Common myeloid progenitor, CD34-positive (primary cell): ENCODE measurements at regions not wholly inside any gene's neighbourhood (a gene's known extent, or its start where the extent isn't known, plus 50 kb on each side); places are given as distances from the start of the nearest gene placed in this dataset.

Experiments used
- CTCF ChIA-PET: fragments of 350-600 bp; sonication (Branson Sonifier 250); formaldehyde crosslinking; loops from one replicate; lab custom pipeline; 2021; ENCODE audit warnings: antibody characterized with exemption; lab: Charles Lee
- POLR2A ChIA-PET: fragments of 350-600 bp; sonication (Branson Sonifier 250); formaldehyde crosslinking; loops from one replicate; lab custom pipeline; 2021; ENCODE audit warnings: antibody characterized with exemption; lab: Charles Lee
- DNase-seq, 3 donors: peaks; one replicate each; pipeline versions ENCODE4 v3.0.0 to v3.0.0-alpha.2; 2013
- H3K27ac ChIP-seq, 2 experiments: 1 replicate in 1 of 2; 2 replicates in 1 of 2; pipeline ENCODE4 v1.7.0; 2013; ENCODE audit warnings: inconsistent platforms in 2 of 2, low read length in 2 of 2, mild to moderate bottlenecking in 2 of 2, low read depth in 1 of 2, moderate library complexity in 1 of 2; ENCODE audit not compliant: severe bottlenecking in 2 of 2, insufficient read depth in 1 of 2, poor library complexity in 1 of 2
- H3K27me3 ChIP-seq, 5 experiments: replicated peaks in 2 of 5; 1 replicate in 3 of 5; 2 replicates in 2 of 5; pipeline versions ENCODE4 v1.6.1 to v1.7.0; 2013; ENCODE audit warnings: low read length in 4 of 5, mild to moderate bottlenecking in 2 of 5, moderate library complexity in 2 of 5, inconsistent platforms in 1 of 5; ENCODE audit not compliant: insufficient read depth in 5 of 5, control insufficient read depth in 4 of 5
- H3K36me3 ChIP-seq, 4 experiments: 1 replicate in 2 of 4; 2 replicates in 2 of 4; pipeline versions ENCODE4 v1.6.1 to v1.7.0; 2013; ENCODE audit warnings: low read length in 3 of 4, control low read depth in 1 of 4, mild to moderate bottlenecking in 1 of 4; ENCODE audit not compliant: control insufficient read depth in 4 of 4, insufficient read depth in 4 of 4
- H3K4me1 ChIP-seq, 4 experiments: 1 replicate in 3 of 4; 2 replicates in 1 of 4; pipeline versions ENCODE4 v1.6.1 to v1.7.1; 2013; ENCODE audit warnings: low read length in 3 of 4, mild to moderate bottlenecking in 3 of 4, control low read depth in 1 of 4, inconsistent platforms in 1 of 4, moderate library complexity in 1 of 4; ENCODE audit not compliant: control insufficient read depth in 4 of 4, insufficient read depth in 4 of 4; ENCODE audit errors: control extremely low read depth in 1 of 4
- H3K4me3 ChIP-seq, 7 experiments: 1 replicate in 4 of 7; 2 replicates in 3 of 7; pipeline versions ENCODE4 v1.5.1 to v1.7.0; 2013; ENCODE audit warnings: mild to moderate bottlenecking in 7 of 7, low read length in 6 of 7, moderate library complexity in 6 of 7, inconsistent platforms in 2 of 7, low read depth in 2 of 7, control low read depth in 1 of 7; ENCODE audit not compliant: insufficient read depth in 4 of 7, control insufficient read depth in 1 of 7; ENCODE audit errors: extremely low read depth in 1 of 7
- H3K9me3 ChIP-seq, 5 experiments: 1 replicate in 4 of 5; 2 replicates in 1 of 5; pipeline versions ENCODE4 v1.6.1 to v1.7.1; 2013; ENCODE audit warnings: low read length in 4 of 5, mild to moderate bottlenecking in 2 of 5, inconsistent platforms in 1 of 5, low read depth in 1 of 5, moderate library complexity in 1 of 5; ENCODE audit not compliant: control insufficient read depth in 4 of 5, insufficient read depth in 2 of 5; ENCODE audit errors: control extremely low read depth in 1 of 5
- WGBS: methylation state at CpG from one replicate; pipeline ENCODE4 v1.1.5; 2013; ENCODE audit not compliant: insufficient coverage; 5-methylcytosine and 5-hydroxymethylcytosine counted together

GRCh38 chr5:62960781-62961180 is 382.2 kb downstream of the LRRC70 start:
- ChIA-PET CTCF (no interaction called here), POLR2A (no interaction called here)
- 89% methylated on average over 2 of the region's 2 CpGs for WGBS
- Histone ChIP-seq H3K9me3 (peaks cover 0 to 9% (median 2%) of the 10 kb centered on the region in 5 experiments), H3K4me3 (no peak overlapping the region), H3K4me1 (no peaks in the 10 kb centered on the region), H3K27ac (no peak overlapping the region), H3K27me3 (no peaks in the 10 kb centered on the region), H3K36me3 (no peaks in the 10 kb centered on the region)
- no peak for DNase-seq

- no CpG with 5 or more reads among the region's 2 CpGs for WGBS
- no peaks in the 10 kb centered on the region for H3K36me3 ChIP-seq
- CTCF ChIA-PET: no interaction called here
Measured at GRCh38 chr5:62956597-62956996, 378.0 kb downstream of the LRRC70 start.

GRCh38 chr5:62954578-62954977 is 376.0 kb downstream of the LRRC70 start:
- no peak overlapping the region for H3K4me3 ChIP-seq
- POLR2A ChIA-PET: no interaction called here
- CTCF ChIA-PET: no interaction called here
- peaks cover 0 to 2% (median 0%) of the 10 kb centered on the region in 5 experiments for H3K9me3 ChIP-seq
- 86% methylated on average over 2 of the region's 2 CpGs for WGBS
- no peaks in the 10 kb centered on the region for H3K36me3 ChIP-seq
- no peak overlapping the region for H3K27ac ChIP-seq
- no peaks in the 10 kb centered on the region for H3K4me1 ChIP-seq
- DNase-seq: no peak
- no peaks in the 10 kb centered on the region for H3K27me3 ChIP-seq

More at GRCh38 chr5:62956597-62956996, 378.0 kb downstream of the LRRC70 start:
- DNase-seq: no peak
- Histone ChIP-seq H3K27ac (no peak overlapping the region), H3K4me3 (no peak overlapping the region), H3K27me3 (no peaks in the 10 kb centered on the region), H3K9me3 (no peaks in the 10 kb centered on the region), H3K4me1 (no peaks in the 10 kb centered on the region)
- POLR2A ChIA-PET: no interaction called here

GRCh38 chr5:62948301-62948700 is 369.7 kb downstream of the LRRC70 start:
- Histone ChIP-seq H3K27me3 (no peaks in the 10 kb centered on the region), H3K36me3 (no peaks in the 10 kb centered on the region), H3K4me3 (no peak overlapping the region), H3K4me1 (no peaks in the 10 kb centered on the region), H3K27ac (no peak overlapping the region), H3K9me3 (peaks cover 0 to 2% (median 0%) of the 10 kb centered on the region in 5 experiments)
- CTCF ChIA-PET: no interaction called here
- POLR2A ChIA-PET: no interaction called here
- WGBS: no CpG with 5 or more reads among the region's 1 CpG
- DNase-seq: no peak

GRCh38 chr5:62942384-62942783 is 363.8 kb downstream of the LRRC70 start:
- H3K4me1 ChIP-seq: no peaks in the 10 kb centered on the region
- 0% methylated on average over 1 of the region's 4 CpGs for WGBS
- DNase-seq: no peak
- no peak overlapping the region for H3K4me3 ChIP-seq
- H3K9me3 ChIP-seq: no peaks in the 10 kb centered on the region
- H3K36me3 ChIP-seq: no peaks in the 10 kb centered on the region
- H3K27me3 ChIP-seq: no peaks in the 10 kb centered on the region
- H3K27ac ChIP-seq: no peak overlapping the region
- POLR2A ChIA-PET: no interaction called here
- CTCF ChIA-PET: no interaction called here

GRCh38 chr5:62938927-62939326 is 360.3 kb downstream of the LRRC70 start:
- Histone ChIP-seq H3K27ac (no peak overlapping the region), H3K9me3 (no peaks in the 10 kb centered on the region), H3K4me3 (no peak overlapping the region), H3K36me3 (no peaks in the 10 kb centered on the region), H3K4me1 (no peaks in the 10 kb centered on the region), H3K27me3 (no peaks in the 10 kb centered on the region)
- no peak for DNase-seq
- POLR2A ChIA-PET: no interaction called here
- WGBS: 74% methylated on average over 3 of the region's 3 CpGs
- CTCF ChIA-PET: no interaction called here

- no peak for DNase-seq
- Histone ChIP-seq H3K36me3 (no peaks in the 10 kb centered on the region), H3K27me3 (no peaks in the 10 kb centered on the region), H3K4me3 (no peak overlapping the region), H3K9me3 (no peaks in the 10 kb centered on the region), H3K4me1 (no peaks in the 10 kb centered on the region), H3K27ac (no peak overlapping the region)
- ChIA-PET POLR2A (no interaction called here), CTCF (no interaction called here)
- WGBS: 74% methylated on average over 3 of the region's 3 CpGs
Measured at GRCh38 chr5:62937661-62938558, 359.3 kb downstream of the LRRC70 start.
